ENCODE measurements at regions not wholly inside any gene's neighbourhood (a gene's known extent, or its start where the extent isn't known, plus 50 kb on each side); places are given as distances from the start of the nearest gene placed in this dataset.

DNA sequence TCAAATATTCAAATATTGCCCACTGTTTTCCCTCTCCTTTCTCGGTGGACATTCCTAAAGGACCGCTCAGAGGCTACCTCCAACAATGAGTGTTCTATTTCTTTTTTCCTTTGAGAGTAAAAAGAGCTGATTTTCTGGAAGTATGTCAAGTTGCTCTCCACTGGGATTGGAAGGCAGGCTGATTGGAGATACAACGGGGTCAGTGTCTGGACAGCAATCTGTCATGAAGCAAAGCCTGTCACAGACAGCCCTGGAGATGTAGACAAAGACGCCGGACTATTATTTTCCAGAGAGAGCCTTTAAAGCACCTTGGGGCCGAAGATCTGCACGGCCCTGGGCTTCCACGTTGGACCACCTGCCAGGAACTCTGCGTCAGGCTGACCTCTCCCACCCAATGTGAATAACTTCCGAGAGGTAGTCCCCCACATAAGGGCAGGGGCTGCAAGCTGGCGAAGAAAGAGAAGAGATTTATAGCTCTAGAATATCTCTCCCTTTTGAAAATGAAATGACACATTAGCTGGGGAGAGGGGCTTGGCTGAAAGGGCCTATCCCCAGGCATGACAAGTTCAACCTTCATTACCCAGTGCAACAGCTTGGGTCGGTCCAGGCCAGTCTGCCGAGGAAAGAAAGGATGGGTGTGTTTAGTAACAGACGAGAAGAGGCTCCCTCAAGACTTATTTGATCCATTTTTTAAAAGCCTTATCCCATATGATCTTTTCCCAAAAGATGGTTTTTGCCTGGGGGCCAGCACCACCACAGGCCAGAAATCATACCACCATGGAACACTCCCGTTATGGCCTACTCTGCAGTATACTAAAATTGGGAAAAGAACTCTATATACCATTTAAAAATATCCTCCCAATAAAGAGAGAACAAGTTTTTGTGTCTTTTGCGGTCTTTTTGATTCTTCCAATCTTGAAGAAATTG is 131.1 kb downstream of the OLIG3 start:
- ChIA-PET POLR2A (no interaction called here), CTCF (no interaction called here), RAD21 (ENCODE audit: low non-redundant PET in 1 of 2, low total read pairs in 2 of 2, uncharacterized antibody in 2 of 2, unreplicated experiment in 2 of 2) (no interaction called here)
- no peaks in the 10 kb centered on the region for H3K27me3 ChIP-seq (ENCODE audit: insufficient read depth, low read length)
- no peak overlapping the region for H3K4me2 ChIP-seq (ENCODE audit: low read length)
- H3K79me2 ChIP-seq (ENCODE audit: insufficient read depth, low read length) = no peaks in the 10 kb centered on the region
- H3K9ac ChIP-seq (ENCODE audit: low read length) = no peak overlapping the region
- no peaks in the 10 kb centered on the region for H3K9me3 ChIP-seq (ENCODE audit: control insufficient read depth in 1 of 2, insufficient read depth in 1 of 2, low read depth in 1 of 2, low read length in 2 of 2)
- no peaks in the 10 kb centered on the region; the same call in 1 of the 2 replicates for H3K9me2 ChIP-seq (ENCODE audit: insufficient read depth)
- TF ChIP-seq JUND (IDR thresholded peaks at IDR 0.05) = no peak
- TF ChIP-seq SIN3A (IDR thresholded peaks at IDR 0.05; ENCODE audit: low read depth) = no peak
- no peak for TF ChIP-seq SRF (IDR thresholded peaks at IDR 0.05; ENCODE audit: low read depth)
- no peak for TF ChIP-seq SP1 (IDR thresholded peaks at IDR 0.05; ENCODE audit: low read depth)
- TF ChIP-seq MAX (IDR thresholded peaks at IDR 0.05) = no peak
- no peak for TF ChIP-seq FOSL1 (IDR thresholded peaks at IDR 0.05; ENCODE audit: low read depth)
- no peak for TF ChIP-seq CBX3 (IDR thresholded peaks at IDR 0.05; ENCODE audit: low read depth)
- no peak for TF ChIP-seq ELF1 (IDR thresholded peaks at IDR 0.05; ENCODE audit: borderline replicate concordance, low read depth)
- TF ChIP-seq POLR2A (IDR thresholded peaks at IDR 0.05; ENCODE audit: borderline replicate concordance, extremely low read depth, insufficient read depth, insufficient read length) = no peak
- no peak for TF ChIP-seq ZFX (IDR thresholded peaks at IDR 0.05)
- no peak for TF ChIP-seq EZH2phosphoT487 (IDR thresholded peaks at IDR 0.05; ENCODE audit: borderline replicate concordance)
- TF ChIP-seq TCF7L2 (IDR thresholded peaks at IDR 0.05; ENCODE audit: borderline replicate concordance, extremely low read depth, insufficient read depth, insufficient read length) = no peak
- TF ChIP-seq, protein P1, sequence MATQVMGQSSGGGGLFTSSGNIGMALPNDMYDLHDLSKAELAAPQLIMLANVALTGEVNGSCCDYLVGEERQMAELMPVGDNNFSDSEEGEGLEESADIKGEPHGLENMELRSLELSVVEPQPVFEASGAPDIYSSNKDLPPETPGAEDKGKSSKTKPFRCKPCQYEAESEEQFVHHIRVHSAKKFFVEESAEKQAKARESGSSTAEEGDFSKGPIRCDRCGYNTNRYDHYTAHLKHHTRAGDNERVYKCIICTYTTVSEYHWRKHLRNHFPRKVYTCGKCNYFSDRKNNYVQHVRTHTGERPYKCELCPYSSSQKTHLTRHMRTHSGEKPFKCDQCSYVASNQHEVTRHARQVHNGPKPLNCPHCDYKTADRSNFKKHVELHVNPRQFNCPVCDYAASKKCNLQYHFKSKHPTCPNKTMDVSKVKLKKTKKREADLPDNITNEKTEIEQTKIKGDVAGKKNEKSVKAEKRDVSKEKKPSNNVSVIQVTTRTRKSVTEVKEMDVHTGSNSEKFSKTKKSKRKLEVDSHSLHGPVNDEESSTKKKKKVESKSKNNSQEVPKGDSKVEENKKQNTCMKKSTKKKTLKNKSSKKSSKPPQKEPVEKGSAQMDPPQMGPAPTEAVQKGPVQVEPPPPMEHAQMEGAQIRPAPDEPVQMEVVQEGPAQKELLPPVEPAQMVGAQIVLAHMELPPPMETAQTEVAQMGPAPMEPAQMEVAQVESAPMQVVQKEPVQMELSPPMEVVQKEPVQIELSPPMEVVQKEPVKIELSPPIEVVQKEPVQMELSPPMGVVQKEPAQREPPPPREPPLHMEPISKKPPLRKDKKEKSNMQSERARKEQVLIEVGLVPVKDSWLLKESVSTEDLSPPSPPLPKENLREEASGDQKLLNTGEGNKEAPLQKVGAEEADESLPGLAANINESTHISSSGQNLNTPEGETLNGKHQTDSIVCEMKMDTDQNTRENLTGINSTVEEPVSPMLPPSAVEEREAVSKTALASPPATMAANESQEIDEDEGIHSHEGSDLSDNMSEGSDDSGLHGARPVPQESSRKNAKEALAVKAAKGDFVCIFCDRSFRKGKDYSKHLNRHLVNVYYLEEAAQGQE (IDR thresholded peaks at IDR 0.05; ENCODE audit: low read depth) = no peak
- TF ChIP-seq ATF3 (IDR thresholded peaks at IDR 0.05) = no peak
- no peak for TF ChIP-seq EZH2 (IDR thresholded peaks at IDR 0.05)
- TF ChIP-seq ZNF274 (IDR thresholded peaks at IDR 0.05; ENCODE audit: low read depth, low read length) = no peak
- no peak for TF ChIP-seq RAD21 (IDR thresholded peaks at IDR 0.05; ENCODE audit: low read depth)
- H3K27ac ChIP-seq (ENCODE audit: low read depth, low read length) = no peak overlapping the region
- intact Hi-C loops (cut with micrococcal nuclease) = no loop called here
- H4K20me1 ChIP-seq (ENCODE audit: insufficient read depth) = no peaks in the 10 kb centered on the region
- no peak overlapping the region for H2AFZ ChIP-seq (ENCODE audit: low read depth, low read length, poor library complexity, severe bottlenecking)
- DNase-seq (ENCODE audit: low read depth, low spot score) (no peak), ATAC-seq (no peak)
- H3K4me3 ChIP-seq (replicated peaks in 1 of 2; ENCODE audit: low read depth in 1 of 2, low read length in 2 of 2) = no peak overlapping the region
- no TSS peak for BruUV-seq (replicated peaks)
- no peaks in the 10 kb centered on the region for H3K4me1 ChIP-seq (ENCODE audit: control insufficient read depth in 1 of 2, insufficient read depth in 2 of 2, low read length in 2 of 2)
- no peaks in the 10 kb centered on the region for H3K36me3 ChIP-seq (ENCODE audit: control insufficient read depth in 1 of 2, insufficient read depth in 2 of 2, low read length in 2 of 2)
